GM18870 (cell line): ENCODE measurements at regions not wholly inside any gene's neighbourhood (a gene's known extent, or its start where the extent isn't known, plus 50 kb on each side); places are given as distances from the start of the nearest gene placed in this dataset.
"Not testable (repeated sequence)": the region's sequence is repeated elsewhere in the genome, so short reads cannot be mapped to it uniquely, and the experiment has no call there.

Experiments
- ATAC-seq: cut with Tn5 transposase; IDR thresholded peaks from one replicate; pipeline ENCODE4 v1.9.1; 2021; ENCODE audit warnings: moderate library complexity; ENCODE audit not compliant: unreplicated experiment

DNA sequence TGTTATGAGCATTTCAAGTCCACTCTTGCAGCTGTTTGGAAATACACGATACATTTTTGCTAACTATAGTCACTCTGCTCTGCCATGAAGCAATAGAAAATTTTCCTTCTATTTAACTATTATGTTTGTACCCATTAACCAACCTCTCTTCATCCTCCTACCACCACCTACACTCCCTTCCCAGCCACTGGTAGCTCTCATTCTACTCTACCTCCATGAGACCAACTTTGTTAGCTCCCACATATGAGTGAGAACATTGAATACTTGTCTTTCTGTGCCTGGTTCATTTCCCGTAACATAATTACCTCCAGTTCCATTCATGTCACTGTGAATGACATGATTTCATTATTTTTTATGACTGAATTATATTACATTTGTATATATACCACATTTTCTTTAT is 505.9 kb upstream of the CCNG1 start:
- ATAC-seq, result no peak

DNA sequence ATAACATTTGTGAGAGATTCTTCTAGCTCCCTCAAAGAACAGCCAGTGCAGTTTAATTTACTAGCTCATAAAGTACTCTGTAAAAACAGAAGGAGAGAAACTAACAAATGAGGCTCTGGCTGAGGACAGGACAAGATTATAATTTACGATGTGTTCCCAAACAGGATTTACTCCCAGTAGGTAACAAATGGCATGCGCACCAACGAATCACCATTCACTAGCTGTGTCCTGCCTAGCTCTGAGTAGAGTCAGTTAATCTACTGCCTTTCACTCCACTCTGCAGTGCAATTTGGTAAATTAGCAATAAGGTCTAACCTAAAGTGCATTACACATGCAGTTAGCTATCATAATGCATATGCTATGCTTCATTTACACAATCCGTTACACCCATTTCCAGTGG is 497.4 kb upstream of the CCNG1 start:
- no peak for ATAC-seq

DNA sequence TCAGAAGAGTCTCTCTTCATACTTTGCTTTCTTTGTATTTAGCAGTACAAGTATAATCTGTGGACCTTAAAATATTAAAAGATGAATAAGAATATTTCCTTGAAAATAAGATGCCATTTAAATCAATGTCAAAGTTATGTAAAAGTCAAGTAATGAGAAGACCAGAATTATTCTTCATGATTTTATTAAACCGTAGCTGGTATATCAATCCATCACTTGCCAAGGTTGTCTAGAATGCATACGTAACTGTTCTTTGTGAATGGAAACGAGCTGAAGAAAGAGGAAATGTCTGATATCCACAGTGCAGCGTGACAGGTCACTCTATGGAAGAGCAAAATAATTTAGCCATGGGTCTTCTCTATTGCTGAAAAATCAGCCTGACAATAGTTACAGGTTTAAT is 488.7 kb upstream of the CCNG1 start:
- no peak for ATAC-seq

DNA sequence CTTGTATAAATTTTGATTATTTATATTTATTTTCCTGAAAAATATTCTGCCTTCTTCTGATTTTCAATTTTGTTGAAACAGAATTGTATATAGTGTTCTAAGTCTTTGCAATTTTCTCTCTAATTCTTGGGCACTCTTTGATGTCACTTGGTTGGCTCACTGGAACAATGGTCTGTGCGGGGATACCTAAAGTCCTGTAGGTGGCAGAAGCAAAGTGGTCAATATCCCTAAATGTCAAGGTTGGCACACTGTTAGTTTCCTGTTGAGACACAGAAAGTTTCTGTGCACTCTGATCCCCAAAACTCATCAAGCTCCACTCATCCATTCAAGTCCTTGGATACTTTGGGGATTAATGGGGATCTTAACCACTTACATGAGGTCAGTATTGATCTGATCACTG is 480.8 kb upstream of the CCNG1 start:
- no peak for ATAC-seq

DNA sequence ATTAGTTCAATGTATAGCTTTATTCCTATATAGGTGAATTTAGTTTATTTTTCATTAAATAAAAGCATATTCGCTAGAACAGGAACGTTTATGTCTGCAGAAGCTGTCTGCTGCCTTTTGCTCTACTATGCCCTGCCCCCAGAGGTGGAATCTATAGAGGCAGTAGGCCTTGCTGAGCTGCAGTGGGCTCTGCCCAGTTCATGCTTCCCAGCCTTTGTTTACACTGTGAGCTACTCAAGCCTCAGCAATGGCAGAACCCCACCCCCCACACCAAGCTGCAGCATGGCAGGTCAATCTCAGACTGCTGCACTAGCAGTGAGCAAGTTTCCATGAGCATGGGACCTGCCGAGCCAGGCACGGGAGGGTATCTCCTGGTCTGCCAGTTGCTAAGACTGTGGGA is 473.3 kb upstream of the CCNG1 start:
- not testable (repeated sequence) for ATAC-seq

DNA sequence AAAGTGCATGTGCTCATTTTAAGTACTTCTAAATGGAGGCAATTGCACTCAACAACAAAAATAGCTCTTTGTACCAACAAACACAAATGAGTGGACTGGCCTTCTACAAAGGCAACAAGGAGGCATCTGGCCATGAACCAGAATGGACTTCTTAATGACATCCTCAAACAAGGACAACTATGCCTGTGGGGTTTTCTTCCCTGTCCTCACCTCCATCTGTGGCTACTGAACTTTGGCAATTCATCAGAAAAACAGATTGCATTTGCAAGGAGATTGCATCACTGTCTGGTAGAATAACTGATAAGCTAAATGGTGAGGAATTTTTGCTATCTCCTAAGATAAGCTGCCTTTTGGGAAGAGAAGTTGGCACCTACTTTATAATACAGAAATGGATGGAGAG is 447.3 kb upstream of the CCNG1 start:
- no peak for ATAC-seq

DNA sequence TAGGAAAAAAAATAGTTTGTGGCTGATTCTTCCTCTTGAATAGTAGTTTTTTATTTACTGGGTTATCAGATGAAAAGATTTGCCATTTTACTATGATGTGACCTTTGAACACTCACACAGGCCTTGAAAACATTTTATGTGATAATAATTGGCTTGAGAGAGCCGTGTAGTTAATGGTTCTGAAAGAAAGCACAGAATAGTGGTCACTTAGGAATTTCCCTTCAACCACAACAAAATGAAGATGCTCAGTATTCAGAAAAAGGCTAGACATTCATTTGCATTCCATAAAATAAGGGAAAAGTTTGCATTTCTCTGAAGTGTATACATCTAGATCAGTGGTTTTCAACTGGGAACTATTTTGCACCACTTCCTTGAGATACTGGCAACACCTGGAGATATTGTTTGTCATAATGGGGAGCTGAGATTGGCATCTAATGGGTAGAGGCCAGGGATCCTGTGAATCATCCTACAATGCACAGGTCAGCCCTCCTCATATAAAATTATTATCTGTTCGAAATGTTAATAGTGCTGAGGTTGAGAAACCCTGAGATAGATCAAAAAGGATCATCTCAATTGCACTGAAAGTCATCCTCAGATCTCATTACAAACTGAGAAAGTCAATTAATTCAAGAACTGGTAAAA is 446.4 kb upstream of the CCNG1 start:
- ATAC-seq, result peak; percentile 93

DNA sequence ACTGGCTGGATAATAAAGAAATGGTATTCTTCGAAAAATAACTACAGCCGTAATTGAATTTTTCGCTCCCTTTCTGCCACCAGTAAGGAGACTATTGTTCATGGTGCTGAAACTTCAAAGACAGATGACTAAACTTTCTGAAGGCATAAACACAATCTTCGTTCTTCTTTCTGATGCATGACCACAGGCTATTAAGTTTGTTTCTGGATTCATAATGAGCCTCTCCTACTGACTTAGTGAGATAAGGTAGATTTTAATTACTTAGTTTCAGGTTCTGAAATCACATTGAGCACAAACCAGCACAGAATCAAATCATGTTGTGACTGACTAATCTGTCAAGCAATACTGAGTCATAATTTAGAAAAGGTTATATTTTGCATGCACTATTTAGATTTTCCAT is 441.8 kb upstream of the CCNG1 start:
- no peak for ATAC-seq

DNA sequence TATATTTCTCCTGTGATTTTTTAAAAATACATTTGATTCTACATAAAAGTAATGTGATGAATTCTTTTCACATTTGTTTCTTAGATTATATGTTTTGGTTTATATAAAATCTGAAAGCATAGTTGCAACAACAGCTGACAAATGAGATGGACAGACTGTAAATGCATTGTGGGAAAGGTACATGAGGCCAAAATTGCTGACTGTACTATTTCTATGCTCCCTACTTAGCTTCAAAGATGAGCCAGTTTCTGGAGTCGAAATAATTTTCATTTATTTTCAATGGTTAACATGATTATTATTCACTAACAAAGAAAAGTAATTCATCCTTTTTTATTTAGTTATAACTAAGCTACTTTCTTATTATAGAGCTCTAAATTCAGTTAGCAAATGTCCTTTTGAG is 441.3 kb upstream of the CCNG1 start:
- no peak for ATAC-seq

DNA sequence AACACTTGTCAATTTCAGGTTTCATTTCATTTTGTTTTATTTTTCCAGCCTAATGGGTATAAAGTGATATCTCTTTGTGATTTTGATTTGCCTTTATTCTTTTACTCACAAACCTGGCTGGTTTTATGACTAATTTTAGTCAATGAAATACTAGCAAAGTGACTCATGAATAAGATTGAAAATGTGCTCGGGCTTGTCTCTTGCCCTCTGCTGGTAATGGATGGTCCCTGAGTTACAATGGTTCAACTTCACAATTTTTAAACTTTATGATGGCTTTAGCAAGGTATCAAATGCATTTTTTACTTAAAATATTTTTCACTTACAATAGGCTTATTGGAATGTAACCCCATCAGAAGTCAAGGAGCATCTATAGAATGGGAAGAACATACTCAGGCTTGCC is 431.4 kb upstream of the CCNG1 start:
- ATAC-seq, result peak; percentile 70

DNA sequence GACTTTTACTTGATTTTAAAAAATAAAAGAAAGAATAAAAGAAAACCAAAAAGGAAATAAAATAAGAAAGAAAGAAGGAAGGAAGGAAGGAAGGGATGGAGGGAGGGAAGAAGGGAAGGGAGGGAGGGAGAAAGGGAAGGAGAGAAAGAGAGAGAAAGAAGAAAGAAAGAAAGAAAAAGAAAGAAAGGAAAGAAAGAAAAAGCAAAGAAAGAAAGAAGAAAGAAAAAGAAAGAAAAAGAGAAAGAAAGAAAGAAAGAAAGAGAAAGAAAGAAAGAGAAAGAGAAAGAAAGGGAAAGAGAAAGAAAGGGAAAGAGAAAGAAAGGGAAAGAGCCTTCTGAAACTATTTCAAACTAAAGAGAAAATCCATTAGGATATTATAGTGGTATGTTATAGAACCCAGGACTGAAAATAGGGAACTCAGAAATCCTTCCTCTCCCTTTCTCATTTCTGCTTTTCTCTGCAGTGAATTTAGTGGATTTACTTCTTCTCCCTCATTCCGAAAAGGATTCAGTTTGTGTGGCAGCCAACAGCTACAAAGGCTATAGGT is 414.7 kb upstream of the CCNG1 start:
- ATAC-seq, result no peak

DNA sequence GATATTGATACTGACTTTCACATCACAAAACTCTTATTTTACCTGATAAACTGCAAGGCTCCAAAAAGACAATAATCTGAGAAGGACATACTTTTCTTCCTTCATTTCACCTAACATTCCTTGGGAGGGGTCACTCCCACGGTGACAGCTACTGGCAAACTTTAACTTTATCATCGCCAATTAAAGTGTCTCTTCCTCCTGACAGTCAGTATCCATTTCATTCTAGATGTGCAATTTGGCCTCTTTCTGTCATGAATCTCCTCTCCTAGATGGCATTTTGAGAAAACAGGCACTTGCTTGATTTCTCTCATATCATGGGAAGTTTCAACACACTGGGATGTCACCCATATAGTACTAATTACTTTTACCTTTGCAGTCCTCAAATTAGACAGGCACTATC is 413.5 kb upstream of the CCNG1 start:
- no peak for ATAC-seq

DNA sequence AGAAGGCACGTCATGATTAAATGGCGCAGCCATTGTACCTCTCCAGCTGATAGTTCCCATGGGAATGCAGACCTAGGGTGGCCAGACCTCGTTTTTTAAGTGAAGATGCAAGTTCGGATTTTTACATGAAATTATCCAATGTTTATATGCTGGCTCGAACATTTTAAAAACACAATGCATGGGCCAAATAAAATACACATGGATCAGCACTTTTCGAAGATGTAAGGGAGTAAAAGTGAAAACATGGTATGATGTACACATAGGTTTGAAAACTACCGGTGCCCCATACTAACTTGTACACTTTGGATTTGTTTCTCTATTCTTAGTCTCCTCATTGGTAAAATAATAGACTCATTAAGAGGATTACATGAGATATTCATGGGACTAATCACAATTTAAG is 412.5 kb upstream of the CCNG1 start:
- no peak for ATAC-seq

DNA sequence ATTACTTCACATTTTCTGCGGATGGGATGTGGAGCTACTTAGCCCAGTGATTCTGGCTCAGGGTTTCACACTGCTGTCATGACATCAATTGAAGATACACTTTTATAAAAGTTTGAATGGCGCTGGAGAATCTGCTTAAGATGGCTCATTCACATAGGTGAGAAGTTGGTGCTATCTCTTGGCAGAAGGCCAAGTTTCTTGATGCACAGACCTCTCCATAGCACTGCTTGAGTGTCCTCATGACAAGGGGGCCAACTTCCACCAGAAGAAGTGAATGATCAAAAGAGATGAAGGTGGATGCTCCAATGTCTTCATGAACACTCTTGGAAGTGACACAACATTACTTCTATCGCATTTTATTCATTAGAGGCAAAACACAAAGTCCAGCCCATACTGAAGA is 403.7 kb upstream of the CCNG1 start:
- no peak for ATAC-seq

DNA sequence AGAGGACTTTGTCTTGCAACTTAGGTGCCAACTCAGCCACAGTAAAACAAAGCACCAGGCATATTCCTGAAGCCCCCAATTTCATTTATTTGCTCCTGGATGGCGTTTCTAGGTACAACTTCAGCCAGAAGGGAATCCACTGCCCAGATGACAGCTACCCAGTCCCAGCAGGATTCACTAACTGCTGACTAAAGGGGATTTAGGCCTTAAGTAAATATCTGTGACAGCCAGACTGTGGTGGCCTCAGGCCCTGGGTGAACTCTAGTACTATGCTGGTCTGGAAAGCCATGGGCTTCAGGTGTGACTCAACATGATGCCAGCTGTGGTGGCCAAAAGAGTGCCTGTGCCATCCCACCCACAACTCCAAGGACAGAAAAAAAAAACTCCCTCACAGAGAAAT is 396.1 kb upstream of the CCNG1 start:
- ATAC-seq, result no peak

DNA sequence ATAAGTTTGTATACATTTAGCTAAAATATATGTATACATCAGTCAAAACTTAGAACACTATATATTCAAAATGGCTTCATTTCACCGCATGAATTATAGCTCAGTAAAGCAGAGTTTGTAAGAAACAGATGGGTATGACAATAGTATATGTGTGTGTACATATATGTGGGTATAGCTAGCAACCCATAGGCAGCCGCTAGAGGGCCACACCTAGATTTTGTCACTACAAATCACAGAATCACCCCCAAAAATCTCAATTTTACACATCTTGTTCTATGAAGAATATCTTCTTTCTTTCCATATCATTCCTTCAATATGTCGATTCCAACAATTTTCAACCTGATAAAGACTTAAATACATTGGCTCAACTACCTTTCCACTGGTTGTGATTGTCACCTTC is 357.8 kb upstream of the CCNG1 start:
- peak; percentile 84 for ATAC-seq

DNA sequence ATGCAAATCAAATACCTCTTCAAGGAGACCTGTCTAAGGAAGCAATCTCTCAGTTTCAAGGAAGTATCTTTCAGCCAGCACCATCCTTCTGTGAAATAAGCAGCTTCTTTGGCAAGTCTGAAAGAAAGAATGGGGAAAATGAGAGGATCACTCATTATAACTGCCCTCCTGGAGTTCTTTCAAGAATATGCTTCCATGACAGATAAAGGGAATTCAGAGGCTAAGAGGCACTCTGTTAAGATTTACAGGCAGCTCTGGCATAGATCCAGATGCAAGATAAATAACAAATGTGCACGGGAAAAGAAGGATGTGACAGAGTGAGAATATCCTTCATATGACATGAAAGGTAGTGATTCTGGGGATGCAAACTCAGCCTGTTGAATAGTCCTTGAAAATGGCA is 348.2 kb upstream of the CCNG1 start:
- ATAC-seq, result no peak

DNA sequence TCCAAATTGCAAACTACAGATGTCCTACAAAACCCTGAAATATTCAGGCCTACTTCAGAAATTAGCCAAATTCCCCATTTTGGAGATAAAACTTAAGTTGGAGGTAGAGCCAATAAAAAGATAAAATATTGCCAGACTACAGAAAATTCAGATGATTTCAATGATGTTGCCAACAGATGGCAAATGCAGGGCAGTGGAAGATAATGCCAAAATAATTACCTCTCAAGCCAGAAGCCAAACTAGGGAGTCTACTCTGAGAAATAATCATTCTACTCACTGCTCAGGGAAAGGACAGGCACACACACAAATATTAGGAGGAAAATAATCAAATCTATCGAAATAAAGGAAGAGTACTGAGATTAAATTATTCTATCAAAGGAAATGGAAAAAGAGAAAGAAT is 347.5 kb upstream of the CCNG1 start:
- no peak for ATAC-seq

DNA sequence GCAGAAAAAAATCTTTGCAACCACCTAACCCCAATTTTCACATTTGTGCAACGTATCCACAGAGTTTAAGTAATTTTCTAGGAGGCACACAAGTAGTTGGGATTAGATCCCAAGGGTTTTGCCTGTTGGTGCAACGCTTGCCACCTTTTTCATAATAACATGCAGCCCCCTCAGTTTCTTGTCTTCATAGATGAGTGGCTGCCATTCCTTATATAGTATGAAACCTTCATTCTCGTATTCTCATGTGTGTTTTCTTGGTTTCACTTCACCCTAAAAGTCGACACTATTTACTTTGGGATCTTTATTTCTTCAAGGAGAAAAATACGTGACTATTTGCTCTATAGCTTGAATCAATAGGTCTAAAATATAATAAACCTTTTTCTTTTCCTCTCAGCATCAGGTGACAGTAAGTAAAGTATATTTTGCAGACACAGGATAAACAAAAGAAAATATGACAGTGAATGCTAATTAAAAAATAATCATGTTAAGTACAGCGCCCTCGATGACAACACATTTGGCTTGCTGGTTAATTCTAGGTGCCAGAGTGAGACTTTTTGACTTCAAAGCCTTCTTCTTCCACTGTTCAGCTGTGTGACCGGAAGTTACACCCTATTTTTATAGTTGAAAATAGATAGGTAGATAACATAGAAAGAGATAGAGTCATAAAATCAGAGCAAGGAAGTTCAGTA is 342.8 kb upstream of the CCNG1 start:
- peak; percentile 92 for ATAC-seq

DNA sequence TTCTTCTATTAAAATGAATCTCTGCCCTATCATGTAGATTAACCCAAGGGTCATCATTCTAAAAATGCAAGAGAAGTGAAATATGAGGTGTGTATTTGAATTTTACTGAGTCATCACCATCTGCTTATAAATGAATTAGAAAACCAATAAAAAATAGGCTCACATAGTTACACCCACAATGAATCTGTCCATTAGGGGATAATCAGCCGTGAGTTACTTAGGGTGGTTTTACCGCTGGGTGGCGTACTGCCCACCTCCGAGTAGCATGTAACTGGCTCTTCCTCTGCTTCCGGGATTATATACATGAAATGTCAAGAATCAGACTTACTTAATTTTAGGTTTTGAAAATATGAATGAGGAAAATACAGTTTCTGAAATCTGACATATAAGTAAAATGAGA is 332.9 kb upstream of the CCNG1 start:
- ATAC-seq, result no peak

DNA sequence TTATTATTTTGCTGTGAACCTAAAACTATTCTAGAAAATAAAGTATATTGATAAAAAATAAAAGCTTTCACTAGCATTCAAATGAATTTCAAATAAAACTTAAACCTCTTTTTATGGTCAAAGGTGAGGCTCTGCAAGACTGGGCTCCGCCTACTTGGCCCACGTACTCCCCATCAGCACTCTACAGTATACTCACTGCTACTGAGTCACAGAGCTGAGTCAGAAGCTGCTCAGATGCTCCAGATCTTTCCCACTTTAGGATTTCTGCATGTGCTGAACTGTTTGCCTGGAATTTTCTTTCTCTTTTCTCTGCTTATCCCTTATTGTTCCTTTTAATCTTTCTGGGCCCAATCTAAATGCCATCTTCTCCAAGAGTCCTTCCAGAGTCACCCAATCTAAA is 331.9 kb upstream of the CCNG1 start:
- ATAC-seq, result peak; percentile 16

DNA sequence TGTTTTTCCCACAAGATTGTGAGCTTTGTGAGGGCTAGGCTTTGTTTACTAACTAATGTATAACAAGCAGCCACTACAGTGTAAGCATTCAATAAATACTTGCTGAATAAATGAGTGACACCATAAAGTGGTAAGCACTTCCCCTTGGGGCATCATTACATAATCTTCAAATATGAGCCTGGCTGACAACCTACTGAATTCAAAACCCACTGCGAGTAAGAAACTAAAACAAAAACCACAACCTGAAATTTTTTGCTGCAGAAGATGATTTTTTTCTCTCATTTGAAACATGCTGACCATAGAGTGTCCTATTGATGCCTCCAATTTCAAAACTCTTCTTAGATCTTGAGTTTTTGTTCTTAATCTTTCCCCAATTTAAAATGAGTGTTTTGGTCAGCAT is 331.3 kb upstream of the CCNG1 start:
- ATAC-seq, result peak; percentile 78

DNA sequence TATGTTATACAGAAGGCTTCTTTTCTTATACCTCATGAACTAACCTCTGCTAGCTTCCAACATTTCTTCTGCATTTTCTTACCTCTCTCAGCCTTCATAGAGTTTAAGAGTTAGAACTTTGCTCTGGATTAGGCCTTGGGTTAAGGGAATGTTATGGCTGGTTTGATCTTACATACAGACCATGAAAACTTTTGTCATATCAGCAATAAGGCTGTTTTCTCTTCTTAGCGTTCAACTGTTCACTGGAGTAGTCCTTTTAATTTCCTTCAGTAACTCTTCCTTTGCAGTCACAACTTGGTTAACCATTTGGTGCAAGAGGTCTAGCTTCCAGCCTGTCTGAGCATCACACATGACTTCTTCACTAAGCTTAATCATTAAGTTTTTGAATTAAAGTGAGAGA is 329.0 kb upstream of the CCNG1 start:
- no peak for ATAC-seq
